Astrocyte (in vitro differentiated cells and primary cell): ENCODE measurements at regions not wholly inside any gene's neighbourhood (a gene's known extent, or its start where the extent isn't known, plus 50 kb on each side); places are given as distances from the start of the nearest gene placed in this dataset.

Source experiments
- CTCF ChIP-seq: IDR thresholded peaks from 2 replicates; pipeline ENCODE4 v1.5.1; 2011; ENCODE audit warnings: low read depth, mild to moderate bottlenecking, inconsistent platforms, low read length, moderate library complexity; ENCODE audit not compliant: insufficient read depth
- EZH2 ChIP-seq: IDR thresholded peaks from 2 replicates; pipeline ENCODE4 v1.6.1; 2012; ENCODE audit warnings: mild to moderate bottlenecking, low read length, inconsistent platforms; ENCODE audit not compliant: insufficient read depth

DNA sequence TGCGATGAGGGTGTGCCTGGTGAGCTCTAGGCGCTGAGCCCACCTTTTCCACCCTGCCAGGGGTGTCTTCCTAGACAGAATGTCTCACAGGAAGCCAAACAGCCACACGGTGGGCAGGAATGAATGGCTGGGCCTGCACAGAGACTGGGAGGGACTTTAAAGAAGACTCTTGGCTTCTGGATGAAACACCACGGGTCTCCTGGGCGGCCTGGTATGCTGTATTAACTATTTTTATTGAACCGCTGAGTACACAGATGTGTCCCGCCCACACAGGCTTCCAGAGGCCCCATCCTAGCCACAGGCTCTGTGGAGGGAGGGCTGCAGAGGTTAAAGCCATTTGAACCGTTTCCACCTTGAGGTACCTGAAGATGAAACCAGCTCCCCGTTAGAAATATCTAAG is 115.2 kb upstream of the CXCL14 start:
- no peak for TF ChIP-seq CTCF
- no peak for TF ChIP-seq EZH2
